C4-2B (cell line): ENCODE measurements at regions not wholly inside any gene's neighbourhood (a gene's known extent, or its start where the extent isn't known, plus 50 kb on each side); places are given as distances from the start of the nearest gene placed in this dataset.
"Not testable (repeated sequence)": the region's sequence is repeated elsewhere in the genome, so short reads cannot be mapped to it uniquely, and the experiment has no call there.

Experiments
- H3K27ac ChIP-seq: fragments of 450-650 bp; 2 replicates; pipeline ENCODE4 v1.5.1; 2017
- CTCF ChIP-seq: fragments of 450-650 bp; conservative IDR thresholded peaks from 2 replicates; pipeline ENCODE4 v1.5.1; 2017; ENCODE audit warnings: mild to moderate bottlenecking
- ZFX ChIP-seq: fragments of 450-650 bp; IDR thresholded peaks from 2 replicates; pipeline ENCODE4 v1.6.1; 2017

DNA sequence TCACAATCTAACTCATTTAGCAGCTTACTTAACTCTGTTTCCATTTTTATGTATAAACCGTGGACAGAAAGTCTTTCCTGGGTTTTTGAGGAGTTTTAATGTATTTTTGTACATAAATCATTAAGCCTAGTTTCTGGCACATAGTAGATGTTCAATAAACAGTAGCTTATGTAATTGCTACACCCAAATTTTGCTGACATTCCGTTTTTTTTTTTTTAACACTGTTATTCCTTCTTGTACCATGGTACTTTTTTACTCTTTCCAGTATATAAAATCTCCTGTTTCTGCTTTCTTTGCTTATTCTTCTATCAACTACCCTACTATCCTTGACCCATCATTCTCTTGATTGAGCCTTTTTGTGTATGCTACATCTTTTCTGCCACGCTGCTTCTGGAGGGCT, 1151.3 kb upstream of the CRIM1 start:
- no peak for TF ChIP-seq ZFX
- TF ChIP-seq CTCF: no peak
- no peak overlapping the region for H3K27ac ChIP-seq

DNA sequence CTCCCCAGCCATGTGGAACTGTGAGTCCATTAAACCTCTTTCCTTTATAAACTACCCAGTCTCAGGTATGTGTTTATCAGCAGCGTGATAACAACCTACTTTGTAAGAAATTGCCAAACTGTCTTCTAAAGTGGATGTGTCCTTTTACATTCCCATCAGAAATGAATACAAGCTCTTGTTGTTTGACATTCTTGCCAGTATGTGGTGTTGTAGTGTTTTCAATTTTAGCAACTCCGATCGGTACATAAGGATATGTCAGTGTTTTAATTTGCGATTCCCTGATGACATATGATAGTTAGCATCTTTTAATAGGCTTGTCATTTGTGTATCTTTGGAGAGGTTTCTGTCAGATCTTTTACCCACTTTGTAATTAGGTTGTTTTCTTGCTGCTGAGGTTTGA, 1156.3 kb upstream of the CRIM1 start:
- TF ChIP-seq ZFX (no peak), CTCF (peak; percentile 52)
- no peak overlapping the region for H3K27ac ChIP-seq

DNA sequence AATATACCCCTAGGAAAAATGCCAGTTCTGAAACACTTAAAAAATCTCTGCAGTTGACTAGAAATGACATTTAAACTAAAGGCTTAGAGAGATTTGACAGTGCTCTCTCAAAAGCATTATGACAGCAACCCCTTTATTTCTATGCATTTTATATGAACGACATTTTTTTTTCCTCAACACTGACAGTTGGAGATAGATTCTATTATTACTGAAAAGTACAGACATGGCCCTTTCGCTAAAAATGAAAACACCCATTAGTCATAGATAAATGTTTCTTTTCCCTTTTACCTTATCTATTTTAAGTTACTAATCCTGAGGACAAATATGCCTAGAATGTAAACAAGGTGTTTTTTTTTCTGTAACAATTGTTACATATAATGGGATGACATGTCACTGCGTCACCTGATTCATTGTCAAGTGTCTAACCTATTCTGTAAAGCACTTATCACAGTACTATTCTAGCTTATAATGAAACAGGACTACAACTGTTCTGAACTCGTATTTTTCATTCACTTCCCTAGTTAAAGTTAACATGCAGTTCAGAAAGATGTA, 1169.6 kb upstream of the CRIM1 start:
- H3K27ac ChIP-seq: no peak overlapping the region
- TF ChIP-seq ZFX (no peak), CTCF (no peak)

- TF ChIP-seq CTCF (no peak), ZFX (no peak)
- no peak overlapping the region for H3K27ac ChIP-seq
Measured at GRCh38 chr2:35184471-35184870, 1171.1 kb upstream of the CRIM1 start.

- not testable (repeated sequence) for H3K27ac ChIP-seq
Measured at GRCh38 chr2:35176726-35177125, 1178.9 kb upstream of the CRIM1 start.

GRCh38 chr2:35174845-35175244, 1180.7 kb upstream of the CRIM1 start:
- H3K27ac ChIP-seq: no peak overlapping the region
- no peak for TF ChIP-seq ZFX
- TF ChIP-seq CTCF: no peak

GRCh38 chr2:35172687-35173086, 1182.9 kb upstream of the CRIM1 start:
- no peak for TF ChIP-seq CTCF
- no peak for TF ChIP-seq ZFX
- no peak overlapping the region for H3K27ac ChIP-seq

DNA sequence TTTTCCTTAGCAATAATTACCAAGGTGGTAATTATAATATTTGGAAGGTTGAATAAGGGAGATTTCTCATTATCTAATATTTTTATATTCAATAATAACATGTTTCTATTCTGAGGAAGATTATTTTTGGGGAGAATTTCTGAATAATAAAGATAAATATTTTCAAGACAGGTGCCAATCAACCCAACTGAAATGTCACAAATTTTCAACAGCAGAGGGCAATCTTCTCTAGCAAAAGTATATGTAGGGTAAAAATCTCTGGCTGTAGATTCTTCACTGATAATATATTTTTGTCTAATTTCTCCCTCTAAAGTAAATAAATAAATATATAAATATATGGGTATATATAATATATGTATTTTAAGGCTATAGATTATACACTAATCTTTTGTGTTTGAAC, 1187.2 kb upstream of the CRIM1 start:
- TF ChIP-seq CTCF: peak; percentile 46
- TF ChIP-seq ZFX: no peak
- no peak overlapping the region for H3K27ac ChIP-seq
